Body of pancreas (tissue), 4 donors: ENCODE measurements at regions not wholly inside any gene's neighbourhood (a gene's known extent, or its start where the extent isn't known, plus 50 kb on each side); places are given as distances from the start of the nearest gene placed in this dataset.
"Not testable (repeated sequence)": the region's sequence is repeated elsewhere in the genome, so short reads cannot be mapped to it uniquely, and the experiment has no call there.

Source experiments
- CTCF ChIP-seq, 7 experiments: fragments of 450-650 bp in 4 of 7; fragments of 200-600 bp in 3 of 7; sonication (generic) in 3 of 7; IDR thresholded peaks; one replicate each; pipeline ENCODE4 v1.5.1; 2016 to 2019; ENCODE audit warnings: antibody characterized with exemption in 7 of 7
- POLR2A ChIP-seq, 3 donors: fragments of 450-650 bp; IDR thresholded peaks; one replicate each; pipeline ENCODE4 v1.6.1; 2016; ENCODE audit warnings: antibody characterized with exemption in 3 of 3, mild to moderate bottlenecking in 2 of 3

- not testable (repeated sequence) for TF ChIP-seq CTCF, POLR2A (IDR thresholded peaks at IDR 0.05)
Measured at GRCh38 chr9:7552706-7553105, 246.9 kb downstream of the DMAC1 start.
